ENCODE measurements at regions not wholly inside any gene's neighbourhood (a gene's known extent, or its start where the extent isn't known, plus 50 kb on each side); places are given as distances from the start of the nearest gene placed in this dataset.

GRCh38 chr1:4276238-4276637 is 376.2 kb upstream of the C1orf174 start:
- Histone ChIP-seq H3K9me1 (ENCODE audit: insufficient read depth, low read length) (no peaks in the 10 kb centered on the region), H3K27me3 (ENCODE audit: control insufficient read depth, insufficient read depth, low read length) (no peaks in the 10 kb centered on the region), H3K23ac (ENCODE audit: low read depth, low read length) (no peak overlapping the region), H3K4me3 (ENCODE audit: insufficient read depth, low read depth, low read length) (no peak overlapping the region), H3K4ac (ENCODE audit: low read depth, low read length) (no peak overlapping the region), H2AK5ac (ENCODE audit: low read depth, low read length) (no peak overlapping the region), H3K56ac (ENCODE audit: extremely low read depth, insufficient read depth, low read length) (no peak overlapping the region), H2AK9ac (replicated peaks; ENCODE audit: low read depth, low read length, poor library complexity) (no peak overlapping the region), H3K14ac (replicated peaks; ENCODE audit: low read depth, low read length) (no peak overlapping the region), H4K20me1 (ENCODE audit: insufficient read depth, low read length) (no peaks in the 10 kb centered on the region), H3K27ac (ENCODE audit: insufficient read depth, low read length) (no peak overlapping the region), H3K9ac (ENCODE audit: low read depth, low read length) (no peak overlapping the region), H3K18ac (ENCODE audit: low read depth, low read length) (no peak overlapping the region), H2AFZ (replicated peaks; ENCODE audit: low read length, poor library complexity) (no peak overlapping the region), H2BK5ac (ENCODE audit: low read depth, low read length, poor library complexity, severe bottlenecking) (no peak overlapping the region), H2BK15ac (ENCODE audit: low read depth, low read length) (no peak overlapping the region), H4K91ac (ENCODE audit: insufficient read depth, low read depth, low read length) (no peak overlapping the region), H2BK120ac (ENCODE audit: low read depth, low read length) (no peak overlapping the region), H2BK20ac (ENCODE audit: low read depth, low read length) (no peak overlapping the region), H3K79me1 (ENCODE audit: low read depth in 1 of 2, low read length in 2 of 2) (no peaks in the 10 kb centered on the region), H4K8ac (ENCODE audit: low read depth in 2 of 2, low read length in 2 of 2) (no peak overlapping the region), H3K36me3 (ENCODE audit: control insufficient read depth, insufficient read depth, low read length) (no peaks in the 10 kb centered on the region), H4K5ac (ENCODE audit: low read depth, low read length) (no peak overlapping the region), H3K4me2 (ENCODE audit: low read depth, low read length) (no peak overlapping the region), H3K4me1 (ENCODE audit: control insufficient read depth, insufficient read depth, low read length) (no peaks in the 10 kb centered on the region), H3K9me3 (ENCODE audit: control insufficient read depth, insufficient read depth, low read length) (peaks cover 38% of the 10 kb centered on the region)
- intact Hi-C loops (cut with micrococcal nuclease) (no loop called here), in situ Hi-C loops (cut with MboI; ENCODE audit: low sequenced_read_pairs) (no loop called here), dilution Hi-C loops (cut with HindIII; ENCODE audit: low sequenced_read_pairs, unreplicated experiment) (no loop called here)
- CTCF ChIA-PET, result no interaction called here
- TF ChIP-seq RFX5 (IDR thresholded peaks at IDR 0.05; ENCODE audit: low read depth, low read length) (no peak), CHD1 (IDR thresholded peaks at IDR 0.05; ENCODE audit: low read depth, low read length) (no peak), RAD21 (IDR thresholded peaks at IDR 0.05; ENCODE audit: low read length) (no peak), SMC3 (IDR thresholded peaks at IDR 0.05; ENCODE audit: low read depth, low read length) (no peak), MAZ (IDR thresholded peaks at IDR 0.05; ENCODE audit: borderline replicate concordance, low read depth, low read length) (no peak), CEBPB (IDR thresholded peaks at IDR 0.05; ENCODE audit: low read depth, low read length) (no peak), RCOR1 (IDR thresholded peaks at IDR 0.05; ENCODE audit: insufficient replicate concordance, low read length) (no peak), POLR2A (IDR thresholded peaks at IDR 0.05; ENCODE audit: low read depth, low read length) (no peak)
- DNase-seq, result no peak
- ATAC-seq (ENCODE audit: low read depth), result no peak
- BruUV-seq (replicated peaks), result no TSS peak
- WGBS, 2 experiments (ENCODE audit: extremely low coverage in 2 of 2, insufficient read length in 1 of 2), result no CpG with 5 or more reads among the region's 5 CpGs
- POLR2A ChIA-PET (ENCODE audit: unreplicated experiment), result no interaction called here
